Fibroblast of lung (primary cell): ENCODE measurements at regions not wholly inside any gene's neighbourhood (a gene's known extent, or its start where the extent isn't known, plus 50 kb on each side); places are given as distances from the start of the nearest gene placed in this dataset.

ENCODE experiments used
- EZH2 ChIP-seq: IDR thresholded peaks from 2 replicates; pipeline ENCODE4 v1.5.1; 2012; ENCODE audit warnings: low read length, control low read depth, mild to moderate bottlenecking; ENCODE audit errors: missing control alignments
- TF ChIP-seq, protein P1 (sequence below), 2 donors: IDR thresholded peaks in 1 of 2; conservative IDR thresholded peaks in 1 of 2; 1 replicate in 1 of 2; 2 replicates in 1 of 2; pipeline ENCODE4 v1.5.1; 2011 to 2012; ENCODE audit warnings: low read length in 2 of 2, control low read depth in 1 of 2, inconsistent platforms in 1 of 2, low read depth in 1 of 2, mild to moderate bottlenecking in 1 of 2

DNA sequence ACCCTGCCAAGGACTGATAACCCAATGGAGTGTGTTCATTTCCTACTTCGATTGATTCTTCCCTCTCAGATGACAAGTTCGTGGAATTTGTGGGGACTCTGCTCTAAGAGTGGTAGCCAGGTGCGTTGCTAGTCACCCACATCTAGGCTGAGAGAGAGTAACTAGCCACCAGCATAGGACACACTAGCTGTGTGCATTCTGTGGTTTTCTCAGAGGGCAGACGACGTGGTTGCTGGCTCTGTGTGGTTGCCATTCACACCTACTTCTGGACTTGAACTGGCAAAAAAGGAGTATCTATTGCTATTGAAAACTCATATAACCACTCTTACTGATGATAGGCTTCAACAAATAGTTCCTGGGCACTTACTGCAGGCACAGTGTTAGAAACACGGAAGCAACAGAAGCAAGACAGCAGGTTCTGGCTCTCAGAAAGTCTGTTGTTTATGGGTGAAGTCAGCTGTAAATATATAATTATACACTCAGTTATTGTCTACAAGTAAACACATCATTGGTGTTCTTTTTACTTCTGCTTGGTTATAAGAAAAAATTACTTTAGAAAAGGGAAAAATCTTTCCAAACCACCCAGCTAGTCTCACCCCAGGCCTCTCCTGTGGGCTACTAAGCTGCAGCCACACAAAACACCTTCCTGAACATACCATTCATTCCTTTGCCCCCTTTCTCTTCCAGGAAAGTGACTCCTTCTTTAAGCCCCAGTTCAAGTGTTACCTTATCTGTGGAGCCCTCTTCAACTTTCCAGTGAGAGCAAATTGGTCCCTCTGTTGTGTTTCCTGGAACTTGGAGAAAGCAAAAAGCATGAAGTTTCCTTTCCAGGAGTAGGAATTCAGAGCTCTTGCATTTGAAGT is 151.1 kb upstream of the HAPLN1 start:
- TF ChIP-seq, protein P1, sequence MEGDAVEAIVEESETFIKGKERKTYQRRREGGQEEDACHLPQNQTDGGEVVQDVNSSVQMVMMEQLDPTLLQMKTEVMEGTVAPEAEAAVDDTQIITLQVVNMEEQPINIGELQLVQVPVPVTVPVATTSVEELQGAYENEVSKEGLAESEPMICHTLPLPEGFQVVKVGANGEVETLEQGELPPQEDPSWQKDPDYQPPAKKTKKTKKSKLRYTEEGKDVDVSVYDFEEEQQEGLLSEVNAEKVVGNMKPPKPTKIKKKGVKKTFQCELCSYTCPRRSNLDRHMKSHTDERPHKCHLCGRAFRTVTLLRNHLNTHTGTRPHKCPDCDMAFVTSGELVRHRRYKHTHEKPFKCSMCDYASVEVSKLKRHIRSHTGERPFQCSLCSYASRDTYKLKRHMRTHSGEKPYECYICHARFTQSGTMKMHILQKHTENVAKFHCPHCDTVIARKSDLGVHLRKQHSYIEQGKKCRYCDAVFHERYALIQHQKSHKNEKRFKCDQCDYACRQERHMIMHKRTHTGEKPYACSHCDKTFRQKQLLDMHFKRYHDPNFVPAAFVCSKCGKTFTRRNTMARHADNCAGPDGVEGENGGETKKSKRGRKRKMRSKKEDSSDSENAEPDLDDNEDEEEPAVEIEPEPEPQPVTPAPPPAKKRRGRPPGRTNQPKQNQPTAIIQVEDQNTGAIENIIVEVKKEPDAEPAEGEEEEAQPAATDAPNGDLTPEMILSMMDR (conservative IDR thresholded peaks at IDR 0.05 in 1 of 2, IDR thresholded peaks at IDR 0.05 in 1 of 2; ENCODE audit: low read depth in 1 of 2, low read length in 2 of 2) = no peak
- no peak for TF ChIP-seq EZH2
